Tibial artery (tissue), 4 donors: ENCODE measurements at regions not wholly inside any gene's neighbourhood (a gene's known extent, or its start where the extent isn't known, plus 50 kb on each side); places are given as distances from the start of the nearest gene placed in this dataset.

Experiments used
- DNase-seq, 2 donors: peaks; one replicate each; pipeline ENCODE4 v3.0.0-alpha.2; 2019
- H3K27ac ChIP-seq, 2 donors: fragments of 200-600 bp; sonication (generic) in 1 of 2; 1 replicate in 1 of 2; 2 replicates in 1 of 2; pipeline ENCODE4 v1.5.1; 2018 to 2019; ENCODE audit warnings: mild to moderate bottlenecking in 1 of 2
- H3K27me3 ChIP-seq, 2 donors: fragments of 200-600 bp; sonication (generic) in 1 of 2; one replicate each; pipeline versions ENCODE4 v1.5.1 to v1.6.0; 2016 to 2019
- H3K36me3 ChIP-seq, 3 donors: fragments of 200-600 bp; sonication (generic) in 2 of 3; one replicate each; pipeline ENCODE4 v1.5.1; 2016 to 2019; ENCODE audit warnings: mild to moderate bottlenecking in 2 of 3
- H3K4me1 ChIP-seq, 4 donors: fragments of 200-600 bp; sonication (generic) in 2 of 4; 1 replicate in 3 of 4; 2 replicates in 1 of 4; pipeline ENCODE4 v1.5.1; 2016 to 2019
- H3K4me3 ChIP-seq, 2 donors: fragments of 200-600 bp; sonication (generic) in 1 of 2; 1 replicate in 1 of 2; 2 replicates in 1 of 2; pipeline ENCODE4 v1.5.1; 2018 to 2019; ENCODE audit warnings: mild to moderate bottlenecking in 2 of 2
- H3K9me3 ChIP-seq, 3 donors: fragments of 200-600 bp; sonication (generic) in 1 of 3; one replicate each; pipeline ENCODE4 v1.5.1; 2016 to 2019
- intact Hi-C: fragments of 100-400 bp; cut with DNase I; formaldehyde crosslinking; loops from one replicate; pipeline ENCODE4 v1.15.0; 2023; ENCODE audit warnings: low total_unique reads
- TF ChIP-seq, protein P1 (sequence below), 2 experiments: fragments of 200-600 bp in 1 of 2; fragments of 450-650 bp in 1 of 2; IDR thresholded peaks; one replicate each; pipeline ENCODE4 v1.5.1; 2017 to 2019; ENCODE audit warnings: antibody characterized with exemption in 2 of 2, mild to moderate bottlenecking in 1 of 2, moderate library complexity in 1 of 2

GRCh38 chr7:20466543-20467021, 135.9 kb downstream of the ITGB8 start:
- H3K4me3 ChIP-seq: no peak overlapping the region
- no peak overlapping the region for H3K27ac ChIP-seq
- no peaks in the 10 kb centered on the region for H3K27me3 ChIP-seq
- TF ChIP-seq, protein P1, sequence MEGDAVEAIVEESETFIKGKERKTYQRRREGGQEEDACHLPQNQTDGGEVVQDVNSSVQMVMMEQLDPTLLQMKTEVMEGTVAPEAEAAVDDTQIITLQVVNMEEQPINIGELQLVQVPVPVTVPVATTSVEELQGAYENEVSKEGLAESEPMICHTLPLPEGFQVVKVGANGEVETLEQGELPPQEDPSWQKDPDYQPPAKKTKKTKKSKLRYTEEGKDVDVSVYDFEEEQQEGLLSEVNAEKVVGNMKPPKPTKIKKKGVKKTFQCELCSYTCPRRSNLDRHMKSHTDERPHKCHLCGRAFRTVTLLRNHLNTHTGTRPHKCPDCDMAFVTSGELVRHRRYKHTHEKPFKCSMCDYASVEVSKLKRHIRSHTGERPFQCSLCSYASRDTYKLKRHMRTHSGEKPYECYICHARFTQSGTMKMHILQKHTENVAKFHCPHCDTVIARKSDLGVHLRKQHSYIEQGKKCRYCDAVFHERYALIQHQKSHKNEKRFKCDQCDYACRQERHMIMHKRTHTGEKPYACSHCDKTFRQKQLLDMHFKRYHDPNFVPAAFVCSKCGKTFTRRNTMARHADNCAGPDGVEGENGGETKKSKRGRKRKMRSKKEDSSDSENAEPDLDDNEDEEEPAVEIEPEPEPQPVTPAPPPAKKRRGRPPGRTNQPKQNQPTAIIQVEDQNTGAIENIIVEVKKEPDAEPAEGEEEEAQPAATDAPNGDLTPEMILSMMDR (IDR thresholded peaks at IDR 0.05): no peak
- no peaks in the 10 kb centered on the region for H3K4me1 ChIP-seq
- no peaks in the 10 kb centered on the region for H3K9me3 ChIP-seq
- no peaks in the 10 kb centered on the region for H3K36me3 ChIP-seq
- DNase-seq: no peak
- intact Hi-C loops: no loop called here

DNA sequence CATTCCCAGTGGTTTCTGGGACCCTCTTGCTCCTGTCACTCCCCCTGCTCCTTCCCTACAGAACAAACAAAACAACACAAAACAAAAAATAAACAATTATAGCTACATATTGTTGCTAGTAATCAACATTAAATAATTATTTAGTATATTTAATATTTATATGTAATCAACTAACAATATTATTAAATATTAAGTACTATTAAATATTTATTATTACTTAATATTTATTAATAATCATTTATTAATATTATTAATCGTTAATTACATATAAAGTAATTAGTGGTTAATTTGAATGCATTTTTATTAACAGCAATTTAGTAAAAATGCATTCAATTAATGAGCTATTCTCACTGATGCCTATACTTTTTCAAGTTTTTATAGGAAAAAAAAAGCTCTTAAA, 139.4 kb downstream of the ITGB8 start:
- no peaks in the 10 kb centered on the region for H3K4me1 ChIP-seq
- no peaks in the 10 kb centered on the region for H3K36me3 ChIP-seq
- no peak for DNase-seq
- TF ChIP-seq, protein P1 (IDR thresholded peaks at IDR 0.05): no peak
- H3K27me3 ChIP-seq: no peaks in the 10 kb centered on the region
- no peak overlapping the region for H3K27ac ChIP-seq
- no peak overlapping the region for H3K4me3 ChIP-seq
- intact Hi-C loops: no loop called here
- H3K9me3 ChIP-seq: no peaks in the 10 kb centered on the region

DNA sequence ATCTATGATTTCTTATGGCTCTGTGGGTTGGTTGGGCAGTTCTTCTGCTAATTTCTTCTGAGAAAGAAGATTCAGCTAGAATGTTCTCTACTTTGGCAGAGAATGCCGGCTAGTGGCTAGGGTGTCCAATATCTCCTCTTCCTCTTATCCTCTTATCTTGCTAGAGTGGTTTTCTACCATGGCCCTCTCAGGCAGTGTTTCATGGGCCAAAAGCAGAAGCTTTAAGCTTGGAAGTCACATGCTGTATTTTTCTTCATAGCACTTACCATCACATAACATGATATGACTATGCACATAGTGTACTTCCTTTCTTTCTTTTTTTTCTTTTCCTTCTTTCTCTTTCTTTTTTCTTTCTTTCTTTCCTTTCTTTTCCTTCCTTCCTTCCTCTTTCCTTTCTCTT, 140.0 kb downstream of the ITGB8 start:
- no peaks in the 10 kb centered on the region for H3K9me3 ChIP-seq
- no peaks in the 10 kb centered on the region for H3K36me3 ChIP-seq
- intact Hi-C loops: no loop called here
- no peak overlapping the region for H3K27ac ChIP-seq
- H3K27me3 ChIP-seq: no peaks in the 10 kb centered on the region
- no peak for DNase-seq
- TF ChIP-seq, protein P1 (IDR thresholded peaks at IDR 0.05): no peak
- H3K4me1 ChIP-seq: no peaks in the 10 kb centered on the region
- H3K4me3 ChIP-seq: no peak overlapping the region

GRCh38 chr7:20474249-20474648, 141.2 kb upstream of the ABCB5 start:
- Histone ChIP-seq H3K4me1 (no peaks in the 10 kb centered on the region), H3K36me3 (no peaks in the 10 kb centered on the region), H3K27me3 (no peaks in the 10 kb centered on the region), H3K4me3 (no peak overlapping the region), H3K9me3 (no peaks in the 10 kb centered on the region), H3K27ac (no peak overlapping the region)
- TF ChIP-seq, protein P1 (IDR thresholded peaks at IDR 0.05): no peak
- intact Hi-C loops: no loop called here
- DNase-seq: no peak

DNA sequence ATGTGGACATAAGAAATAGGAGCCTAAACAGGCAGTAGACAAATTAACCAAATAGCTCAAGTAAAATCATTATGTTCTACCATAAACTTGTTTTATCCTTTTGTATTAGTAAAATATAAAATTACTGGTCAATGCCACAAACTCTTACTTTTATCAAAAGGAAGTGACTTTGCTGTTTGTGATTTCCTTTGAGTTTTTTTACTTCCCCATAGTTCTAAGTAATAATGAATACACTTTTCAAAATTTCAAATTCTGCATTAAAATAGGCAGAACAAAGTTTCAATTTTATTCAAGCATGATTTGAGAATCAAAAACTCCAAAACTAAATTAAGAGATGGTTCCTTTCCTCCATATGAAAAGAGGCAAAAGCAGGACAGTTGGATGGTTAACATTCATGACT, 139.7 kb upstream of the ABCB5 start:
- no peaks in the 10 kb centered on the region for H3K27me3 ChIP-seq
- no peaks in the 10 kb centered on the region for H3K36me3 ChIP-seq
- H3K27ac ChIP-seq: no peak overlapping the region
- H3K9me3 ChIP-seq: no peaks in the 10 kb centered on the region
- H3K4me3 ChIP-seq: no peak overlapping the region
- no peaks in the 10 kb centered on the region for H3K4me1 ChIP-seq
- TF ChIP-seq, protein P1 (IDR thresholded peaks at IDR 0.05): no peak
- DNase-seq: no peak
- intact Hi-C loops: no loop called here

DNA sequence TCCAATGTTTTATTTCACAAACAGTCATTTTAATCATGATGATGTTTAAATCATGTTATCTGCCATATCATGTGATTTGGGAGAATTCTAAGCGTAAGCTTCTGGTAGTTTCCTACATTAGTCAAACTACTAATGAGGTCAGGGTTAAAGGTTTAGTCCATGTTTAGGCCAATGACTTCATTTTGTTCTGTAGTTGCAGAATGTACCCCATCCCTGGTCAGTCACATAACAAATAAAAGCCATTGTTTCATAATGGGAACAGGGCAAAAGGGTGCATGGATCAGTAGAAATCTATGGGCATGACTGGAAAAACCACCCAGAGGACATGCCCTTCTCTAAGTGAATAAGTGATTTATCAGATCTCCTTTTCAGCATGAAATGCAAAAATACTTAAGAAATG, 138.4 kb upstream of the ABCB5 start:
- no peaks in the 10 kb centered on the region for H3K4me1 ChIP-seq
- no peaks in the 10 kb centered on the region for H3K27me3 ChIP-seq
- DNase-seq: no peak
- TF ChIP-seq, protein P1 (IDR thresholded peaks at IDR 0.05): no peak
- H3K27ac ChIP-seq: no peak overlapping the region
- intact Hi-C loops: no loop called here
- H3K4me3 ChIP-seq: no peak overlapping the region
- no peaks in the 10 kb centered on the region for H3K9me3 ChIP-seq
- no peaks in the 10 kb centered on the region for H3K36me3 ChIP-seq
